Body of pancreas (tissue), 4 donors: ENCODE measurements at regions not wholly inside any gene's neighbourhood (a gene's known extent, or its start where the extent isn't known, plus 50 kb on each side); places are given as distances from the start of the nearest gene placed in this dataset.

ENCODE experiments used
- ATAC-seq: fragments of 150-250 bp; one replicate; pipeline ENCODE4 v1.9.1; 2016
- DNase-seq, 4 donors: peaks; one replicate each; pipeline ENCODE4 v3.0.0-alpha.2; 2019
- H3K27ac ChIP-seq, 4 donors: fragments of 200-600 bp; sonication (generic); 1 replicate in 3 of 4; 2 replicates in 1 of 4; pipeline versions ENCODE4 v1.5.1 to v1.6.1; 2016 to 2019; ENCODE audit warnings: mild to moderate bottlenecking in 1 of 4, mixed read lengths in 1 of 4, moderate library complexity in 1 of 4
- H3K27me3 ChIP-seq, 2 donors: fragments of 200-600 bp; sonication (generic); one replicate each; pipeline ENCODE4 v1.6.0; 2016; ENCODE audit warnings: mild to moderate bottlenecking in 1 of 2
- H3K36me3 ChIP-seq, 2 donors: fragments of 200-600 bp; sonication (generic); replicated peaks in 1 of 2; 2 replicates each; pipeline ENCODE4 v1.5.1; 2016; ENCODE audit warnings: low read depth in 2 of 2; ENCODE audit not compliant: insufficient read depth in 1 of 2
- H3K4me1 ChIP-seq: fragments of 200-600 bp; sonication (generic); one replicate; pipeline ENCODE4 v1.6.0; 2016
- H3K4me3 ChIP-seq, 2 donors: fragments of 200-600 bp; sonication (generic); 1 replicate in 1 of 2; 2 replicates in 1 of 2; pipeline ENCODE4 v1.5.1; 2016 to 2019
- H3K9me3 ChIP-seq, 3 donors: fragments of 200-600 bp; sonication (generic); 1 replicate in 2 of 3; 2 replicates in 1 of 3; pipeline ENCODE4 v1.5.1; 2016
- POLR2A ChIP-seq, 3 donors: fragments of 450-650 bp; IDR thresholded peaks; one replicate each; pipeline ENCODE4 v1.6.1; 2016; ENCODE audit warnings: antibody characterized with exemption in 3 of 3, mild to moderate bottlenecking in 2 of 3
- WGBS, 2 donors: methylation state at CpG; one replicate each; pipeline ENCODE4 v1.1.5; 2017; 5-methylcytosine and 5-hydroxymethylcytosine counted together
- intact Hi-C: fragments of 100-400 bp; cut with DNase I; formaldehyde crosslinking; loops from one replicate; pipeline ENCODE4 v1.15.1; 2023
- TF ChIP-seq, protein P1 (sequence below), 7 experiments: fragments of 450-650 bp in 4 of 7; fragments of 200-600 bp in 3 of 7; sonication (generic) in 3 of 7; IDR thresholded peaks; one replicate each; pipeline ENCODE4 v1.5.1; 2016 to 2019; ENCODE audit warnings: antibody characterized with exemption in 7 of 7

DNA sequence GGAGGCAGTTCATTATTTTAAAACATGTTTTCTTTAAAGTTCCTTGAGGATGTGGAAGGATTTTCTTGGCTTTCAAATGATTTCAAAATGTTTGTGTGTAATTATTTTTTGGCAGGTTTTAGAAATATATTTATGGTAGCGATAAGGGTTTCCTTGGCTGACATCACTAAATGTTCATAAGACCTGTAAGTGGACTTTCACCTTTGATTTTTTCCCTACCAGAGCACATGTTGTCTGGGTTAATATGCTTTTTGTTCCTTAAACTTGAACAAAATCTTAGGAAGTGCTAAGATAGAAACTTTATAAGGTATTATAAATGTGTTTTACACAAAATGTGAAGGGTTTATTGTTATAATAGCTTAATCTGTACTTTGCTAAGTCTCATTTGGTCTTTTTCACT, 315.6 kb downstream of the PCDH7 start:
- DNase-seq (no peak), ATAC-seq (no peak)
- TF ChIP-seq POLR2A (IDR thresholded peaks at IDR 0.05): no peak
- TF ChIP-seq, protein P1, sequence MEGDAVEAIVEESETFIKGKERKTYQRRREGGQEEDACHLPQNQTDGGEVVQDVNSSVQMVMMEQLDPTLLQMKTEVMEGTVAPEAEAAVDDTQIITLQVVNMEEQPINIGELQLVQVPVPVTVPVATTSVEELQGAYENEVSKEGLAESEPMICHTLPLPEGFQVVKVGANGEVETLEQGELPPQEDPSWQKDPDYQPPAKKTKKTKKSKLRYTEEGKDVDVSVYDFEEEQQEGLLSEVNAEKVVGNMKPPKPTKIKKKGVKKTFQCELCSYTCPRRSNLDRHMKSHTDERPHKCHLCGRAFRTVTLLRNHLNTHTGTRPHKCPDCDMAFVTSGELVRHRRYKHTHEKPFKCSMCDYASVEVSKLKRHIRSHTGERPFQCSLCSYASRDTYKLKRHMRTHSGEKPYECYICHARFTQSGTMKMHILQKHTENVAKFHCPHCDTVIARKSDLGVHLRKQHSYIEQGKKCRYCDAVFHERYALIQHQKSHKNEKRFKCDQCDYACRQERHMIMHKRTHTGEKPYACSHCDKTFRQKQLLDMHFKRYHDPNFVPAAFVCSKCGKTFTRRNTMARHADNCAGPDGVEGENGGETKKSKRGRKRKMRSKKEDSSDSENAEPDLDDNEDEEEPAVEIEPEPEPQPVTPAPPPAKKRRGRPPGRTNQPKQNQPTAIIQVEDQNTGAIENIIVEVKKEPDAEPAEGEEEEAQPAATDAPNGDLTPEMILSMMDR (IDR thresholded peaks at IDR 0.05): no peak
- Histone ChIP-seq H3K36me3 (no peaks in the 10 kb centered on the region), H3K9me3 (no peaks in the 10 kb centered on the region), H3K4me1 (no peaks in the 10 kb centered on the region), H3K27ac (no peak overlapping the region), H3K4me3 (no peak overlapping the region), H3K27me3 (no peaks in the 10 kb centered on the region)
- intact Hi-C loops: no loop called here
- WGBS, 2 donors: 75 to 85% methylated on average over 1 of the region's 1 CpG

DNA sequence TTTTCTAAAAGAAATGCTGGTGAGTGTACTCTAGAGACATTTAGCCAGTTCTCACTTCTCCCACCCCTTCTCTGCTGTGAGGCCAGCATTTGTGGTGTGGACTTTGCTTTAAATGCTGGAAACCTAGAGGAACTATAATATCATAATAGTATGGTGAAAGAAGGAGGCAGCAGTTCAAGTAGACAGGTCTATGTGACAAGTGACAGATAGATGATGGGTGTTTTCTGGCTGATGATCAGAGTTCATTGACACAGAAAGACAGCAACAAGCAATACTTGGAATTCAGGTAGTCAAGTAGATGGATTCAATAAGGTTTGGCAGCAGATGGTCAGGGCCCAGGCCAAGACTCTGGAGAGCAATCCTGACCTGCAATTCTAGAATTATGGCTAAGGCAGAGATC, 317.5 kb downstream of the PCDH7 start:
- TF ChIP-seq, protein P1 (IDR thresholded peaks at IDR 0.05): no peak
- TF ChIP-seq POLR2A (IDR thresholded peaks at IDR 0.05): no peak
- Histone ChIP-seq H3K27ac (no peak overlapping the region), H3K27me3 (no peaks in the 10 kb centered on the region), H3K4me1 (no peaks in the 10 kb centered on the region), H3K4me3 (no peak overlapping the region), H3K36me3 (no peaks in the 10 kb centered on the region), H3K9me3 (no peaks in the 10 kb centered on the region)
- intact Hi-C loops: no loop called here
- no peak for ATAC-seq
- DNase-seq: no peak

DNA sequence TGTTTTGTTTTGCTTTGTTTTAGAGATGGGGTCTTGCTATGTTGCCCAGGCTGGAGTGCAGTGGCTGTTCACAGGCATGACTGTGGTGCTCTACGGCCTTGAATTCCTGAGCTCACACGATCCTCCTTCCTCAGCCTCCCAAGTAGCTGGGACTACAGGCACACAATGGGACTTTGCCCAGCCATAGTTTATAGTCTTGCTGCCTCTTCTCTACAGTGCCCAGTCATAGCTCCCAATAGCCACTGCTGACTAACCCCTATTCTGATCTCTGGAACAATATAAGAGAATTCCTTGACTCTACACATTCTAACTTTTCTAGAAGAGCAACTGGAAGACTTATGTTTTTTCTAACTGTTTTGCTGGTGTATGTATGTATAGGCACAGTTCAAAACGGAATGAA, 319.2 kb downstream of the PCDH7 start:
- TF ChIP-seq, protein P1 (IDR thresholded peaks at IDR 0.05): no peak
- no peak for TF ChIP-seq POLR2A (IDR thresholded peaks at IDR 0.05)
- intact Hi-C loops: no loop called here
- no peak overlapping the region for H3K4me3 ChIP-seq
- no peaks in the 10 kb centered on the region for H3K36me3 ChIP-seq
- ATAC-seq: no peak
- WGBS, 2 donors: 52 to 71% methylated on average over 3 of the region's 3 CpGs
- no peak overlapping the region for H3K27ac ChIP-seq
- DNase-seq: no peak
- no peaks in the 10 kb centered on the region for H3K9me3 ChIP-seq
- H3K27me3 ChIP-seq: no peaks in the 10 kb centered on the region
- no peaks in the 10 kb centered on the region for H3K4me1 ChIP-seq

DNA sequence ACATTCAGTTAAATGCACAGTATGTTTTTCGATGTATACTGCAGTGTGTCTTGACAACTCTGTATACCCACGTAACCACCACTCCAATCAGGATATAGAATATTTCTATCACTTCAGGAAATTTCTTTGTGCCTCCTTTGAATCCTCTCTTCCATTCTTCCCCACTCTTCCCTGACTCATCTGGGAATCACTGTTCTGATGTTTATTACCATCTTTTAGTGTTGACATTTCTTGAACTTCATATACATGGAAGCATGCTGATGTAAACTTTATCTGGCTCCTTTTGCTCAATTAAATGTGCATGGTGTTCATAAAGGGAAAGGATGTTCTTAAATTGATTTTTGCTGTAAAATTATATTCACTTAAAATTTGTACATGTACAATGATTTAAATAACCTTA, 319.9 kb downstream of the PCDH7 start:
- Histone ChIP-seq H3K36me3 (no peaks in the 10 kb centered on the region), H3K9me3 (no peaks in the 10 kb centered on the region), H3K4me3 (no peak overlapping the region), H3K27me3 (no peaks in the 10 kb centered on the region), H3K27ac (no peak overlapping the region), H3K4me1 (no peaks in the 10 kb centered on the region)
- 43 to 45% methylated on average over 2 of the region's 2 CpGs for WGBS, 2 donors
- no peak for DNase-seq
- no peak for TF ChIP-seq POLR2A (IDR thresholded peaks at IDR 0.05)
- TF ChIP-seq, protein P1 (IDR thresholded peaks at IDR 0.05): no peak
- intact Hi-C loops: no loop called here
- no peak for ATAC-seq

DNA sequence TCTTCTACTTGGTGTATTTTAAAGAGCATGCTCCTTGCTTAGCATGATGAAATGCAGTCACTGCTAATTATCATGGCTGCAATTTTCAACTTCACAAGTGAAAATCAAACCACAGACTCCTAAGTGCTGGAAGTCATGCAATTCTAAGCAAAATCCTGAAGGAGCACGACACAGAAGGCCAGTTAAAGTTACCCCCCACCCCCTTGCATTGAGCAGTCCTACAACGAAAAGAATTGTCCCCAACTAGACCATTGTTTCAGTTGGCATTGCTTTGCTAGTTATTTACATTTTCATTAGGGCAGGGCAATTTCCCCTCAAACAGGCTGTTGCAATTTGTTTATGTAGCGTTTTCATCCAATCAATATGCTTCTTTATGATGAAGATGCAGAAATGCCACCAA, 321.2 kb downstream of the PCDH7 start:
- ATAC-seq (no peak), DNase-seq (no peak)
- no peaks in the 10 kb centered on the region for H3K4me1 ChIP-seq
- no peaks in the 10 kb centered on the region for H3K27me3 ChIP-seq
- no peak for TF ChIP-seq POLR2A (IDR thresholded peaks at IDR 0.05)
- TF ChIP-seq, protein P1 (IDR thresholded peaks at IDR 0.05): no peak
- no peaks in the 10 kb centered on the region for H3K36me3 ChIP-seq
- H3K9me3 ChIP-seq: no peaks in the 10 kb centered on the region
- no peak overlapping the region for H3K4me3 ChIP-seq
- no peak overlapping the region for H3K27ac ChIP-seq
- WGBS, 2 donors: 23 to 27% methylated on average over 3 of the region's 3 CpGs
- intact Hi-C loops: no loop called here
